Lung (tissue), 11 donors: ENCODE measurements at regions not wholly inside any gene's neighbourhood (a gene's known extent, or its start where the extent isn't known, plus 50 kb on each side); places are given as distances from the start of the nearest gene placed in this dataset.
A peak's percentile ranks its signal among the peaks of the same experiment; 100 is the strongest.
"Not testable (repeated sequence)": the region's sequence is repeated elsewhere in the genome, so short reads cannot be mapped to it uniquely, and the experiment has no call there.

ENCODE experiments used
- ATAC-seq: fragments of 200-7000 bp; cut with Tn5 transposase; one replicate; pipeline ENCODE4 v1.9.1; 2020; ENCODE audit warnings: moderate number of reproducible peaks; ENCODE audit not compliant: insufficient read depth, low FRiP score
- DNase-seq, 3 donors: peaks; one replicate each; pipeline ENCODE4 v3.0.0-alpha.2; 2013 to 2017
- H3K27ac ChIP-seq, 2 donors: one replicate each; pipeline ENCODE4 v1.5.1; 2013; ENCODE audit warnings: mild to moderate bottlenecking in 2 of 2, moderate library complexity in 2 of 2, control low read depth in 1 of 2, inconsistent platforms in 1 of 2, low read depth in 1 of 2, low read length in 1 of 2
- H3K27me3 ChIP-seq, 3 donors: one replicate each; pipeline ENCODE4 v1.5.1; 2013; ENCODE audit warnings: low read length in 2 of 3; ENCODE audit not compliant: control insufficient read depth in 3 of 3, insufficient read depth in 3 of 3
- H3K36me3 ChIP-seq, 4 donors: one replicate each; pipeline ENCODE4 v1.5.1; 2013; ENCODE audit warnings: low read length in 4 of 4, mild to moderate bottlenecking in 1 of 4, moderate library complexity in 1 of 4; ENCODE audit not compliant: control insufficient read depth in 4 of 4, insufficient read depth in 4 of 4
- H3K4me1 ChIP-seq, 5 donors: one replicate each; pipeline ENCODE4 v1.5.1; 2013; ENCODE audit warnings: low read length in 5 of 5, mild to moderate bottlenecking in 2 of 5, moderate library complexity in 1 of 5; ENCODE audit not compliant: control insufficient read depth in 5 of 5, insufficient read depth in 5 of 5
- H3K4me3 ChIP-seq: one replicate; pipeline ENCODE4 v1.5.1; 2013; ENCODE audit warnings: mild to moderate bottlenecking, control low read depth, moderate library complexity
- H3K9ac ChIP-seq, 2 donors: one replicate each; pipeline ENCODE4 v1.5.1; 2013; ENCODE audit warnings: low read length in 2 of 2, control low read depth in 1 of 2; ENCODE audit not compliant: insufficient read depth in 1 of 2
- H3K9me3 ChIP-seq, 4 donors: one replicate each; pipeline ENCODE4 v1.5.1; 2013; ENCODE audit warnings: low read length in 3 of 4, mild to moderate bottlenecking in 1 of 4, moderate library complexity in 1 of 4; ENCODE audit not compliant: control insufficient read depth in 4 of 4, insufficient read depth in 3 of 4
- CTCF ChIP-seq: IDR thresholded peaks from 2 replicates; pipeline ENCODE4 v1.5.1; 2012; ENCODE audit warnings: mild to moderate bottlenecking; ENCODE audit errors: control extremely low read depth, extremely low read depth
- WGBS, 2 donors: extraction: QIAGEN DNeasy Blood & Tissue Kit; methylation state at CpG; one replicate each; pipeline ENCODE4 v1.1.7; 2013; 5-methylcytosine and 5-hydroxymethylcytosine counted together
- donor health status: control.
- donor health status: control.
- donor health status: Bipolar disorder and iron deficiency.
- donor health status: healthy.
- donor health status: DM: yes; HTN: yes; CAD: no.

- TF ChIP-seq CTCF, result no peak
- H3K27ac ChIP-seq, result peak overlapping the region in 1 of 2 donors; percentile 16
- 76 to 84% methylated on average over 5 of the region's 5 CpGs for WGBS, 2 donors
- DNase-seq (peak; percentile 28 to 81 (median 63)), ATAC-seq (no peak)
- no peaks in the 10 kb centered on the region for H3K4me1 ChIP-seq
- H3K27me3 ChIP-seq, result no peaks in the 10 kb centered on the region
- no peak overlapping the region for H3K4me3 ChIP-seq
- H3K9ac ChIP-seq, result no peak overlapping the region
- H3K36me3 ChIP-seq, result no peaks in the 10 kb centered on the region
- peaks cover 0 to 4% (median 0%) of the 10 kb centered on the region in 4 donors for H3K9me3 ChIP-seq
Measured at GRCh38 chr5:68067976-68068603, 147.5 kb upstream of the PIK3R1 start.

GRCh38 chr5:68067291-68067690, 148.3 kb upstream of the PIK3R1 start:
- no peaks in the 10 kb centered on the region for H3K36me3 ChIP-seq
- 19 to 43% methylated on average over 1 of the region's 1 CpG for WGBS, 2 donors
- H3K27me3 ChIP-seq, result no peaks in the 10 kb centered on the region
- peak overlapping the region in 1 of 2 donors; percentile 22 for H3K27ac ChIP-seq
- no peak for DNase-seq
- H3K4me3 ChIP-seq, result no peak overlapping the region
- ATAC-seq, result no peak
- no peaks in the 10 kb centered on the region for H3K4me1 ChIP-seq
- peaks cover 0 to 4% (median 0%) of the 10 kb centered on the region in 4 donors for H3K9me3 ChIP-seq
- no peak for TF ChIP-seq CTCF
- no peak overlapping the region for H3K9ac ChIP-seq

- H3K4me3 ChIP-seq, result no peak overlapping the region
- no peak overlapping the region for H3K27ac ChIP-seq
- ATAC-seq (no peak), DNase-seq (no peak)
- H3K9me3 ChIP-seq, result peaks cover 0 to 4% (median 0%) of the 10 kb centered on the region in 4 donors
- WGBS, 2 donors, result 91 to 99% methylated on average over 3 of the region's 3 CpGs
- H3K4me1 ChIP-seq, result no peaks in the 10 kb centered on the region
- H3K9ac ChIP-seq, result no peak overlapping the region
- H3K27me3 ChIP-seq, result no peaks in the 10 kb centered on the region
- TF ChIP-seq CTCF, result no peak
- H3K36me3 ChIP-seq, result no peaks in the 10 kb centered on the region
Measured at GRCh38 chr5:68066277-68066955, 149.1 kb upstream of the PIK3R1 start.

- not testable (repeated sequence) for H3K27me3 ChIP-seq, H3K9ac ChIP-seq, H3K4me1 ChIP-seq, DNase-seq, H3K4me3 ChIP-seq, H3K27ac ChIP-seq, H3K36me3 ChIP-seq, ATAC-seq, H3K9me3 ChIP-seq
- WGBS, 2 donors, result 96 to 97% methylated on average over 3 of the region's 3 CpGs
Measured at GRCh38 chr5:68065321-68065720, 150.2 kb upstream of the PIK3R1 start.
